ENCODE measurements at regions not wholly inside any gene's neighbourhood (a gene's known extent, or its start where the extent isn't known, plus 50 kb on each side); places are given as distances from the start of the nearest gene placed in this dataset.

DNA sequence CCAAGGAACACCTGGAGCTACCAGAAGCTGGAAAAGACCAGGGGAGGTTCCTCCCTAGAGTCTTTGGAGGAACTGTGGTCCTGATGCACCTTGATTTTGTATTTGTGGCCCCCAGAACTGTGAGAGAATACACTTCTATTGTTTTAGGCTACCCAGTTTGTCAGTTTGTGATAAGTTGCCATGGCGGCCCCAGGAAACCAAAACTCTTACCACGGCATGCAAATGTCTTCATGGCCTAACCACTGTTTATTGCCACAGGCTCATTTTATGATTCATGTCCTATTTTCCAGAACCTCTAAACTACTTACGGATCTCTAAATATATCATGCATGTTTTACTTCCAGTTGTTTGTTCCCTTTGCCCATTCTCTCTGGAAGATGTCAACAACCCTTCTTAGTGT lies 1250.7 kb upstream of the FAM98A start:
- Histone ChIP-seq H3K4me1 (ENCODE audit: control insufficient read depth in 5 of 5, insufficient read depth in 5 of 5, low read length in 5 of 5) (no peaks in the 10 kb centered on the region), H3K27ac (ENCODE audit: low read depth, low read length) (no peak overlapping the region), H3K27me3 (ENCODE audit: control insufficient read depth in 5 of 5, insufficient read depth in 4 of 5, low read length in 5 of 5) (no peaks in the 10 kb centered on the region), H3K36me3 (ENCODE audit: control insufficient read depth in 5 of 5, insufficient read depth in 5 of 5, low read length in 5 of 5) (no peaks in the 10 kb centered on the region), H3K9me3 (ENCODE audit: control insufficient read depth in 5 of 5, low read length in 5 of 5) (peaks cover 0 to 4% (median 3%) of the 10 kb centered on the region in 5 donors), H3K4me3 (ENCODE audit: low read depth in 1 of 5, low read length in 5 of 5) (no peak overlapping the region), H3K9ac (ENCODE audit: low read length in 5 of 5) (no peak overlapping the region)

DNA sequence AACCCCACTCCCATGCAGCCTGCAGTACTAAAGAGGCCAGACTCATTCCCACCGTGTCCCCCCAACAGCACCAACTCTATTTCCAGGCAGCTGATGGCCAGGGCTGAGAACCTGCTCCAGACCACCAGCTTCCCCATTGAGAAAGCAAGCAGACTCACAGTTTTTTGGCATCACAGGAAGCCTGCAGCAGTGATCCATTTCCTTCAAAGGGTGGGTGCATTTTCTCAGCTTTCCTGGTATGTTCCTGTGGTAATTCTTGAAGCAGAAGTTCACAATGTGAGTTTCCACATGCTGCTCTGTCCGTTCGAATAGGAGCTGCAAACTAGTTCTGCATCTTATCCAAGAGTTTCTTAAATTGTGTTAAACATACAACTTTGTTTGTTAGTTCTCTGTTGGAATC lies 1249.6 kb upstream of the FAM98A start:
- Histone ChIP-seq H3K27ac (ENCODE audit: low read depth, low read length) (no peak overlapping the region), H3K9ac (ENCODE audit: low read length in 5 of 5) (no peak overlapping the region), H3K36me3 (ENCODE audit: control insufficient read depth in 5 of 5, insufficient read depth in 5 of 5, low read length in 5 of 5) (no peaks in the 10 kb centered on the region), H3K9me3 (ENCODE audit: control insufficient read depth in 5 of 5, low read length in 5 of 5) (no peaks in the 10 kb centered on the region), H3K4me1 (ENCODE audit: control insufficient read depth in 5 of 5, insufficient read depth in 5 of 5, low read length in 5 of 5) (no peaks in the 10 kb centered on the region), H3K4me3 (ENCODE audit: low read depth in 1 of 5, low read length in 5 of 5) (no peak overlapping the region), H3K27me3 (ENCODE audit: control insufficient read depth in 5 of 5, insufficient read depth in 4 of 5, low read length in 5 of 5) (no peaks in the 10 kb centered on the region)

DNA sequence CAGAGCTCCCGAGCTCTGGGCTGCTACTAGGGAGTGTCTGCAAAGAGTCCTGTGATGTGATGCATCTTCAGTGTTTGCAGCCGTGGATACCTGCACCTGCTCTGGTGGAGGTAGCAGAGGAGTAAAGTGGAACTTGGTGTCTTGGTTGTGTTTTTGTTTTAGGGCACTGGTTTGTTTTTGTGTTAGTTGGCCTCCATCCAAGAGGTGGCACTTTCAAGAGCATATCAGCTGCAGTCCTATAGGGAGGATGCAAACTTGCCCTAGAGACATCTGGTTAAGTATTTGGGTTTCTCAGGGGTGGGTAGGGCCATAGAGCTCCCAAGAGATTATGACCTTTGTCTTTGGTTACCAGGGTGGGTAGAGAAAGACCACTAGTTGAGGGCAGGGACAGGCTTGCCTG lies 1249.0 kb upstream of the FAM98A start:
- Histone ChIP-seq H3K4me1 (ENCODE audit: control insufficient read depth in 5 of 5, insufficient read depth in 5 of 5, low read length in 5 of 5) (no peaks in the 10 kb centered on the region), H3K27me3 (ENCODE audit: control insufficient read depth in 5 of 5, insufficient read depth in 4 of 5, low read length in 5 of 5) (no peaks in the 10 kb centered on the region), H3K9me3 (ENCODE audit: control insufficient read depth in 5 of 5, low read length in 5 of 5) (no peaks in the 10 kb centered on the region), H3K4me3 (ENCODE audit: low read depth in 1 of 5, low read length in 5 of 5) (no peak overlapping the region), H3K27ac (ENCODE audit: low read depth, low read length) (no peak overlapping the region), H3K36me3 (ENCODE audit: control insufficient read depth in 5 of 5, insufficient read depth in 5 of 5, low read length in 5 of 5) (no peaks in the 10 kb centered on the region), H3K9ac (ENCODE audit: low read length in 5 of 5) (no peak overlapping the region)

DNA sequence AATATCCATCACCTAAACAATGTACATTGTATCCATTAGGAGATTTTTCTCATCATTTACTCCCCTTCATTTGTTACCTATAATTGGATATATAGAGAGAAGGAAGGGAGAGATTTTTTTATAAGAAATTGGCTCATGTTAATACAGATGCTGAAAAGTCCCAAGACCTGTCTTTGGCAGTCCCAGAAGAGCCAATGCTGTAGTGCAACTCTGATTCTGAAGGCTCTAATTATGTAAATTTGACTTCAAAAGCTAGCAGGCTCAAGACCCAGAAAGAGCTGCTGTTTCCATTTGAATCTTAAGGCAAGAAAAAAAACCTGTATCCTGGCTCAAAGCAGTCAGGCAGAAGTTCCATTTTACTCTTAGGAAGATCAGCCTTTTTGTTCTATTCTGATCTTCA lies 1245.5 kb upstream of the FAM98A start:
- Histone ChIP-seq H3K4me3 (ENCODE audit: low read depth in 1 of 5, low read length in 5 of 5) (no peak overlapping the region), H3K4me1 (ENCODE audit: control insufficient read depth in 5 of 5, insufficient read depth in 5 of 5, low read length in 5 of 5) (no peaks in the 10 kb centered on the region), H3K9me3 (ENCODE audit: control insufficient read depth in 5 of 5, low read length in 5 of 5) (peaks cover 0 to 3% (median 0%) of the 10 kb centered on the region in 5 donors), H3K27ac (ENCODE audit: low read depth, low read length) (no peak overlapping the region), H3K9ac (ENCODE audit: low read length in 5 of 5) (no peak overlapping the region), H3K27me3 (ENCODE audit: control insufficient read depth in 5 of 5, insufficient read depth in 4 of 5, low read length in 5 of 5) (no peaks in the 10 kb centered on the region), H3K36me3 (ENCODE audit: control insufficient read depth in 5 of 5, insufficient read depth in 5 of 5, low read length in 5 of 5) (no peaks in the 10 kb centered on the region)

DNA sequence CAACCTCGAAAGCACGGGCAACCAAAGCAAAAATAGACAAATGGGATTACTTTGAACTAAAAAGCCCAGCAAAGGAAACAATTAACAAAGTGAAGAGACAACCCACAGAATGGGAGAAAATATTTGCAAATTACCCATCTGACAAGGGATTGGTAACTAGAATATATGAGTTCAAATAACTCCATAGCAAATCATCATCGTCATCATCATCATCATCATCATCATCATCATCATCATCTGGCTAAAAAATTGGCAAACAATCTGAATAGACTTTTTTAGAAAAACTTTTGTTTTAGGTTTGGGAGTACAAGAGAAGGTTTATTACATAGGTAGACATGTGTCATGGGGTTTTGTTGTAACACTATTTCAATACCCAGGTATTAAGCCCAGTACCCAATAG lies 1239.3 kb upstream of the FAM98A start:
- Histone ChIP-seq H3K9me3 (ENCODE audit: control insufficient read depth in 5 of 5, low read length in 5 of 5) (peaks cover 3 to 11% (median 6%) of the 10 kb centered on the region in 5 donors), H3K36me3 (ENCODE audit: control insufficient read depth in 5 of 5, insufficient read depth in 5 of 5, low read length in 5 of 5) (no peaks in the 10 kb centered on the region), H3K27me3 (ENCODE audit: control insufficient read depth in 5 of 5, insufficient read depth in 4 of 5, low read length in 5 of 5) (no peaks in the 10 kb centered on the region), H3K4me1 (ENCODE audit: control insufficient read depth in 5 of 5, insufficient read depth in 5 of 5, low read length in 5 of 5) (no peaks in the 10 kb centered on the region), H3K9ac (ENCODE audit: low read length in 5 of 5) (no peak overlapping the region), H3K4me3 (ENCODE audit: low read depth in 1 of 5, low read length in 5 of 5) (no peak overlapping the region), H3K27ac (ENCODE audit: low read depth, low read length) (no peak overlapping the region)

DNA sequence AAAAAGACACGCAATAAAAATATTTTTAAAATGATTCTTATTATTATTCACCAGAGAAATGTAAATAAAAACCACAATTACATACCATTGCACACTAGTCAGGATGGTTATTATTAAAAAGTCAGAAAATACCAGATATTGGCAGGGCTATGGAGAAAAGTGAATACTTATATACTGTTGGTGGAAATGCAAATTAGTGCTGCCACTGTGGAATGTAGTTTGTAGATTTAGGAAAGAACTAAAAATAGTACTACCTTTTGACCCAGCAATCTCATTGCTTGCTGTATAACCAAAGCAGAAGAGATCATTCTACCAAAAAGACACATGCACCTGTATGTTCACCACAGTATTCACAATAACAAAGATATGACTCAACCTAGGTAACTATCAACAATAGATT lies 1237.3 kb upstream of the FAM98A start:
- Histone ChIP-seq H3K9ac (ENCODE audit: low read length in 5 of 5) (no peak overlapping the region), H3K4me3 (ENCODE audit: low read depth in 1 of 5, low read length in 5 of 5) (no peak overlapping the region), H3K27ac (ENCODE audit: low read depth, low read length) (no peak overlapping the region), H3K27me3 (ENCODE audit: control insufficient read depth in 5 of 5, insufficient read depth in 4 of 5, low read length in 5 of 5) (no peaks in the 10 kb centered on the region), H3K9me3 (ENCODE audit: control insufficient read depth in 5 of 5, low read length in 5 of 5) (peaks cover 3 to 11% (median 6%) of the 10 kb centered on the region in 5 donors), H3K4me1 (ENCODE audit: control insufficient read depth in 5 of 5, insufficient read depth in 5 of 5, low read length in 5 of 5) (no peaks in the 10 kb centered on the region), H3K36me3 (ENCODE audit: control insufficient read depth in 5 of 5, insufficient read depth in 5 of 5, low read length in 5 of 5) (no peaks in the 10 kb centered on the region)

DNA sequence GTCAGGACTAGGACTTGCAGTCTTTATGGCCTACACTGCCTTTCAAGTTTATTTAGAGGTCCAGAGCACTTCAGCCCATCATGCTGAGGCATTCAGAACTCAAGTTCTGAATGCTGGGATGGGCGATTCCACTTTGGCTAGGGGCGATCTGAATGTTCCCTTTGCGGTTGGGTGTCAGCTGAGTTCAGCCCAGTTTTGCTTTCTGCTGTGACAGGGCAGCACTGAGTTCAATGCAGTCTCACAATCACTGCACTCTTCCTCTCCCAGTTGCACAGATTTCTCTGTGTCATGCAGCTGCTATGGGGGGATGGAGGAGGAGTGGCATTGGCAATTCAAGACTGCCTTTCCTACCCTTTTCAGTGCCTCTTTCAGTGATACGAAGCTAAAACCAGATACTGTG lies 1232.0 kb upstream of the FAM98A start:
- H3K4me1 ChIP-seq (ENCODE audit: control insufficient read depth in 5 of 5, insufficient read depth in 5 of 5, low read length in 5 of 5): no peaks in the 10 kb centered on the region
- peaks cover 0 to 18% (median 0%) of the 10 kb centered on the region in 5 donors for H3K9me3 ChIP-seq (ENCODE audit: control insufficient read depth in 5 of 5, low read length in 5 of 5)
- H3K9ac ChIP-seq (ENCODE audit: low read length in 5 of 5): no peak overlapping the region
- H3K36me3 ChIP-seq (ENCODE audit: control insufficient read depth in 5 of 5, insufficient read depth in 5 of 5, low read length in 5 of 5): no peaks in the 10 kb centered on the region
- no peak overlapping the region for H3K27ac ChIP-seq (ENCODE audit: low read depth, low read length)
- no peak overlapping the region for H3K4me3 ChIP-seq (ENCODE audit: low read depth in 1 of 5, low read length in 5 of 5)
- no peaks in the 10 kb centered on the region for H3K27me3 ChIP-seq (ENCODE audit: control insufficient read depth in 5 of 5, insufficient read depth in 4 of 5, low read length in 5 of 5)

DNA sequence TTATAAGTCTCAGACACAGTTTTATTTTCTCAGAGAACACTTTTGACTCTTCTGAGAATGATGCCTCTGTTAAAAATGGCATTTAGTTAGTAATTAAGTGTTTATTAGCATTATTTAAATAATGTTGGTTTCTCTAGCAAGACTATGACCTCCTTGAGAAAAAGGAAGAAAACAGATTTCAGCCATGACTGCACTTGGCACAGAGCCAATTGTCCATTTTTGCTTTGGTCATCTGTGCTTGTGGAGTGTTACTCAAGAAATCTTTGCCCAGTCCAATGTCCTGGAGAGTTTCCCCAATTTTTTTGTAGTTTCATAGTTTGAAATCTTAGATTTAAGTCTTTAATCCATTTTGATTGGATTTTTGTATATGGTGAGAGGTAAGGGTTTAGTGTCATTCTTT lies 1229.4 kb upstream of the FAM98A start:
- Histone ChIP-seq H3K4me3 (ENCODE audit: low read depth in 1 of 5, low read length in 5 of 5) (no peak overlapping the region), H3K27me3 (ENCODE audit: control insufficient read depth in 5 of 5, insufficient read depth in 4 of 5, low read length in 5 of 5) (no peaks in the 10 kb centered on the region), H3K9me3 (ENCODE audit: control insufficient read depth in 5 of 5, low read length in 5 of 5) (peaks cover 0 to 13% (median 0%) of the 10 kb centered on the region in 5 donors), H3K27ac (ENCODE audit: low read depth, low read length) (no peak overlapping the region), H3K4me1 (ENCODE audit: control insufficient read depth in 5 of 5, insufficient read depth in 5 of 5, low read length in 5 of 5) (no peaks in the 10 kb centered on the region), H3K9ac (ENCODE audit: low read length in 5 of 5) (no peak overlapping the region), H3K36me3 (ENCODE audit: control insufficient read depth in 5 of 5, insufficient read depth in 5 of 5, low read length in 5 of 5) (no peaks in the 10 kb centered on the region)

DNA sequence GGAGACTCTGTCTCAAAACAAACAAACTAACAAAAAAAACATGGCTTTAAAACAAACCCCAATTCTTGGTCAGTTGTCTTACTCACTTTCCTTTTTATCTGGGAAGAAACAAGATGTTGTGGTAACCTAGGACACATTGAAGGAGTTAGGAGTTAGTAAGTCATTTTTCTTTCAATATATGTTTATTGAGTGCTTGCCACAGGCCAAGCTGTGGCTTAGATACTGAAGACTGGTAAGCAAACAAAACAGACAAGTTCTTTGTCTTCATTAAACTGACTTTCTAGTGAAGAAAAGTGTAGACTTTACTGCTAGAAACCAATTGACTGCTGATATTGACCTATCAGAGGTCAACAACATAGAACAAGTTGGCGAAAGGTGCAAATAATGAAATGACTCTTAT lies 1228.3 kb upstream of the FAM98A start:
- Histone ChIP-seq H3K4me3 (ENCODE audit: low read depth in 1 of 5, low read length in 5 of 5) (no peak overlapping the region), H3K27ac (ENCODE audit: low read depth, low read length) (no peak overlapping the region), H3K9ac (ENCODE audit: low read length in 5 of 5) (no peak overlapping the region), H3K9me3 (ENCODE audit: control insufficient read depth in 5 of 5, low read length in 5 of 5) (peaks cover 0 to 13% (median 0%) of the 10 kb centered on the region in 5 donors), H3K4me1 (ENCODE audit: control insufficient read depth in 5 of 5, insufficient read depth in 5 of 5, low read length in 5 of 5) (no peaks in the 10 kb centered on the region), H3K27me3 (ENCODE audit: control insufficient read depth in 5 of 5, insufficient read depth in 4 of 5, low read length in 5 of 5) (no peaks in the 10 kb centered on the region), H3K36me3 (ENCODE audit: control insufficient read depth in 5 of 5, insufficient read depth in 5 of 5, low read length in 5 of 5) (no peaks in the 10 kb centered on the region)

DNA sequence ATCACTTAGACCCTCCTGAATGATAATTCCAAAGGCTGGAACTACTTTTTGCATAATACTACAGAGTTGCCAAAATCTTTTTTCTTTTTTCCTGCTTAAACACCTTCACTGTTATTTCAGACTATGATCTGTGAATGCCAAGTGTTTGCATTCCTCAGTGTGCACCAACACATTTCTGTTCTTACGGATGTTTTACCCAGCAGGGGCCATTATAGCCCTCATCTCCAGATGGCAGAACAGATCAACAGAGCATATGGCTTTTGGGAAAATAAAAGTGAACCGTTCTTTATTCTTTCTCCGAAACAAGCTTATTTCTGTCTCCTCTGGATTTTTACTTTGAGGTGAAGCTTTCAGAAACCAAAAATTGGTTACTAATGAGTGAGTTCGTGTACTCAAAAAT lies 1226.6 kb upstream of the FAM98A start:
- Histone ChIP-seq H3K4me3 (ENCODE audit: low read depth in 1 of 5, low read length in 5 of 5) (no peak overlapping the region), H3K27ac (ENCODE audit: low read depth, low read length) (no peak overlapping the region), H3K27me3 (ENCODE audit: control insufficient read depth in 5 of 5, insufficient read depth in 4 of 5, low read length in 5 of 5) (no peaks in the 10 kb centered on the region), H3K4me1 (ENCODE audit: control insufficient read depth in 5 of 5, insufficient read depth in 5 of 5, low read length in 5 of 5) (no peaks in the 10 kb centered on the region), H3K9me3 (ENCODE audit: control insufficient read depth in 5 of 5, low read length in 5 of 5) (peaks cover 0 to 13% (median 0%) of the 10 kb centered on the region in 5 donors), H3K36me3 (ENCODE audit: control insufficient read depth in 5 of 5, insufficient read depth in 5 of 5, low read length in 5 of 5) (no peaks in the 10 kb centered on the region), H3K9ac (ENCODE audit: low read length in 5 of 5) (no peak overlapping the region)

DNA sequence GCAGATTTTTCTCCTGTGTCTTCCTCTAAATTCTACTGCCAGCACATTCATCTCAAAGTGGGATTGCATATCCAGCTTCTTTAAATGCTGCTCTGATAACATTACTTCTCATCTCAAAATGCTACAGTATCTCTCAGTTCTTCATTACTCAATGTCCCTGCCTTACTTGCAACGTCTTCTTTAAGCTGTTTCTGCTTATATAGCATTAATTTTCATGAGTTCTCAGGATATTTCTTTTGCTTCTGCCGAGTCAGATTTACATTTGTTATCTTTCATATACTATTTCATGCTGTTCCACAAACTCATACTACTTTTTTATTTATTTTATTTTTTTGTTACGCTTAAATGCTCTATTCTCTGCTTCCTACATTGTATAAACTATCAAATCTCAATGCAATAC lies 1223.5 kb upstream of the FAM98A start:
- Histone ChIP-seq H3K9ac (ENCODE audit: low read length in 5 of 5) (no peak overlapping the region), H3K9me3 (ENCODE audit: control insufficient read depth in 5 of 5, low read length in 5 of 5) (peaks cover 0 to 2% (median 0%) of the 10 kb centered on the region in 5 donors)

More for the DNA sequence above, 1223.5 kb upstream of the FAM98A start:
- no peak overlapping the region for H3K27ac ChIP-seq (ENCODE audit: low read depth, low read length)
- H3K27me3 ChIP-seq (ENCODE audit: control insufficient read depth in 5 of 5, insufficient read depth in 4 of 5, low read length in 5 of 5): no peaks in the 10 kb centered on the region
- no peaks in the 10 kb centered on the region for H3K36me3 ChIP-seq (ENCODE audit: control insufficient read depth in 5 of 5, insufficient read depth in 5 of 5, low read length in 5 of 5)
- no peaks in the 10 kb centered on the region for H3K4me1 ChIP-seq (ENCODE audit: control insufficient read depth in 5 of 5, insufficient read depth in 5 of 5, low read length in 5 of 5)
- no peak overlapping the region for H3K4me3 ChIP-seq (ENCODE audit: low read depth in 1 of 5, low read length in 5 of 5)

Data from subcutaneous abdominal adipose tissue (tissue), 5 donors.